C4-2B (cell line): ENCODE measurements at regions not wholly inside any gene's neighbourhood (a gene's known extent, or its start where the extent isn't known, plus 50 kb on each side); places are given as distances from the start of the nearest gene placed in this dataset.
"Not testable (repeated sequence)": the region's sequence is repeated elsewhere in the genome, so short reads cannot be mapped to it uniquely, and the experiment has no call there.

Experiments
- H3K27ac ChIP-seq: fragments of 450-650 bp; 2 replicates; pipeline ENCODE4 v1.5.1; 2017
- ZFX ChIP-seq: fragments of 450-650 bp; IDR thresholded peaks from 2 replicates; pipeline ENCODE4 v1.6.1; 2017
- TF ChIP-seq, protein P1 (sequence below): fragments of 450-650 bp; conservative IDR thresholded peaks from 2 replicates; pipeline ENCODE4 v1.5.1; 2017; ENCODE audit warnings: mild to moderate bottlenecking

DNA sequence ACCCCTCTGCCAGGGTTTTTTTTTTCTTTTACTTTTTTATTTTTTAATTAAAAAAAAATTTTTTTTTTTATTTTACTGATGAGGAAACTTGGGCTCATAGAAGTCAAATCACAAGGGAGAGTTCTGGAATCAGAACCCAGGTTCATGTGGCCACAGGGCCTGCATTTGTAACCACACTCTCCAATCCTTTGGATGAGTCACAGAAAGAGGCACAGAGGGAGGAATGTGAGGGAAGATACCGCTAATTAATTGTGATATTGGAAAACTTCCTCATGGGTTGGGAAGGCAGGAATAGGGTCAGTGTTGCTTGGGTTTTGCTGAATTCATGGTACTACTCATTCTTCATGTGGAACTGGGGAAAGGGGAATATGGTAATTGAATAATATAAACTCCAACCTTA is 132.9 kb upstream of the SLC6A11 start:
- no peak overlapping the region for H3K27ac ChIP-seq

GRCh38 chr3:10688126-10688525 is 127.9 kb upstream of the SLC6A11 start:
- TF ChIP-seq, protein P1, sequence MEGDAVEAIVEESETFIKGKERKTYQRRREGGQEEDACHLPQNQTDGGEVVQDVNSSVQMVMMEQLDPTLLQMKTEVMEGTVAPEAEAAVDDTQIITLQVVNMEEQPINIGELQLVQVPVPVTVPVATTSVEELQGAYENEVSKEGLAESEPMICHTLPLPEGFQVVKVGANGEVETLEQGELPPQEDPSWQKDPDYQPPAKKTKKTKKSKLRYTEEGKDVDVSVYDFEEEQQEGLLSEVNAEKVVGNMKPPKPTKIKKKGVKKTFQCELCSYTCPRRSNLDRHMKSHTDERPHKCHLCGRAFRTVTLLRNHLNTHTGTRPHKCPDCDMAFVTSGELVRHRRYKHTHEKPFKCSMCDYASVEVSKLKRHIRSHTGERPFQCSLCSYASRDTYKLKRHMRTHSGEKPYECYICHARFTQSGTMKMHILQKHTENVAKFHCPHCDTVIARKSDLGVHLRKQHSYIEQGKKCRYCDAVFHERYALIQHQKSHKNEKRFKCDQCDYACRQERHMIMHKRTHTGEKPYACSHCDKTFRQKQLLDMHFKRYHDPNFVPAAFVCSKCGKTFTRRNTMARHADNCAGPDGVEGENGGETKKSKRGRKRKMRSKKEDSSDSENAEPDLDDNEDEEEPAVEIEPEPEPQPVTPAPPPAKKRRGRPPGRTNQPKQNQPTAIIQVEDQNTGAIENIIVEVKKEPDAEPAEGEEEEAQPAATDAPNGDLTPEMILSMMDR = no peak
- TF ChIP-seq ZFX = no peak
- no peak overlapping the region for H3K27ac ChIP-seq

More for the DNA sequence above, 132.9 kb upstream of the SLC6A11 start:
- no peak for TF ChIP-seq ZFX
- TF ChIP-seq, protein P1 = no peak

DNA sequence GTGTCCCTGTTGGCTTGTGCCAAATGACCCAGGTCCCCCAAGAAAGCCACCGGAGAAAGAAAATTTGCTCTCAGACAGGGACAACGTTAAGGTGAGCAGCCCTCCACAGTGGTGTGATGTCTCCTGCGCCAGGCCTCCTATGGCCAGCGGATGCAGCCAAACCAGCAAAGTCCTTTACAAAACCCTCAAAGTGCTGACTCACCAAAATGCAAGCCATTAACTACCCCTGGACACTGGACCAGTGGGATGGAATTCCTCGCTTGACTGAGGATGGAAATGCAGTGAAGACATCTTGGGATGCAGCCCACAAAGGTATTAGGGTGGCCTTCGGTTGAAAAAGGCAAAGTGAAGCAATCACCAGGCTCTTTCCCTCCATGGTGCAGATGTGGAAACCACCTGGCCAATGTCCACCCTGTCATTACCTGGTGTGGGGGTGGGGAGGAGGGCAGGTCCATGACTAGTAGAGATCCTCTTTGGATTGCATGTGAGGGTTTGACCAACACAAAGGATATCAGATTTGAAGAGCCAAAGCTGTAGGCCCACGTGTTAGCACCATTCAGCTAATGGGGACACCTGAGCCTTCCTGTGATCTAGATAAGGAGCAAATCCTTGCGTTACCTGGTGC is 127.4 kb upstream of the SLC6A11 start:
- H3K27ac ChIP-seq = no peak overlapping the region
- TF ChIP-seq ZFX = no peak
- TF ChIP-seq, protein P1 = no peak

GRCh38 chr3:10692039-10692622 is 123.9 kb upstream of the SLC6A11 start:
- TF ChIP-seq, protein P1 = no peak
- no peak for TF ChIP-seq ZFX
- no peak overlapping the region for H3K27ac ChIP-seq

GRCh38 chr3:10693457-10693856 is 122.6 kb upstream of the SLC6A11 start:
- TF ChIP-seq, protein P1 = no peak
- no peak for TF ChIP-seq ZFX
- no peak overlapping the region for H3K27ac ChIP-seq

DNA sequence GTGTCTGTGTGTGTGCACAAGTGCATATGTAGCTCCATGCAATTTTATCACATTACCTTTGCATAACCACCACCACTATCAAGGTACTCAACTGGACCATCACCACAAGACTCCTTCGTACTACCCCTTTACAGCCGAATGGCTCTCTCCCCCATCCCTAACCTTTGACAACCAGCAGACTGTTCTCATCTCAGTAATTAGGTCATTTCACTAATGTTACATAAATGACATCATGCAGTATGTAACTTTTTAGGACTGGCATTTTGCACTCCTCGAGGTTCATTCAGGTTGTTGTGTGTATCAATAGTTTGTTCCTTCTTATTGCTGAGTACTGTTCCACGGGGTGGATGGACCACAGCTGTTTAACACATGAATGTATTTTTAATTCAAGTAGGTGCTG is 121.8 kb upstream of the SLC6A11 start:
- TF ChIP-seq ZFX = no peak
- TF ChIP-seq, protein P1 = no peak
- no peak overlapping the region for H3K27ac ChIP-seq

DNA sequence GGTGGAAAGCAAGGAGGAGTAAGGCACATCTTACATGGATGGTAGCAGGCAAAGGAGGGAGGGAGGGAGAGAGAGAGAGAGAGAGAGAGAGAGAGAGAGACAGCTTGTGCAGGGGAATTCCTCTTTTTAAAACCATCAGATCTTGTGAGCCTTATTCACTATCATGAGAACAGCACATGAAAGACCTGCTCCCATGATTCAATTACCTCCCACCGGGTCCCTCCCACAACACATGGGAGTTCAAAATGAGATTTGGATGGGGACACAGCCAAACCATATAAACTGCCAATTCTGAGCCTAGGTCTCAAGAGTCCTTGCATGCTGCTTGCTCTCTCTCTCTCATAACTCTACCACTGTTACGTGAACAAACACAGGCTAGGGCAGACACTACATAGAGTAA is 120.8 kb upstream of the SLC6A11 start:
- not testable (repeated sequence) for H3K27ac ChIP-seq
